HG02938 (cell line): ENCODE measurements at regions not wholly inside any gene's neighbourhood (a gene's known extent, or its start where the extent isn't known, plus 50 kb on each side); places are given as distances from the start of the nearest gene placed in this dataset.
"Not testable (repeated sequence)": the region's sequence is repeated elsewhere in the genome, so short reads cannot be mapped to it uniquely, and the experiment has no call there.

Experiments
- ATAC-seq: cut with Tn5 transposase; IDR thresholded peaks from one replicate; pipeline ENCODE4 v1.9.1; 2021; ENCODE audit warnings: mild to moderate bottlenecking, moderate library complexity; ENCODE audit not compliant: unreplicated experiment

DNA sequence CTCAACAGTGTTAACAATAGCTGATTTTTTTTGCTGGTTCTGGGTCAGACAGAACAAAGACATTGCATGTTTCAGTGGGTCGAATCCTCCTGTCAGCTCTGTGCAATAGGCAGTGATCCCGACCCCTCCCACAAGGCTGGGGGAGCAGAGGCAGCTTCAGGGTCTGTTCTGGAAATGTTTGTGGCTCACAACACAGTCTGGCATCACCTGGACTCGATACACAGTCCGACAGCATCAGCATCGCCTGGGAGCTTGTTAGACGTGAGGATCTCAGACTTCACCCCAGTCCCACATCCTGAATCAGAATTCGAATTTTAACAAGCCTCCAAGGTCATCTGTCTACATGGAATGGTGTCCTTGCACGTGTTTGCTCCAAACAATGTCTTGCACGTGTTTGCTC lies 384.7 kb downstream of the IRX2 start:
- ATAC-seq: no peak

DNA sequence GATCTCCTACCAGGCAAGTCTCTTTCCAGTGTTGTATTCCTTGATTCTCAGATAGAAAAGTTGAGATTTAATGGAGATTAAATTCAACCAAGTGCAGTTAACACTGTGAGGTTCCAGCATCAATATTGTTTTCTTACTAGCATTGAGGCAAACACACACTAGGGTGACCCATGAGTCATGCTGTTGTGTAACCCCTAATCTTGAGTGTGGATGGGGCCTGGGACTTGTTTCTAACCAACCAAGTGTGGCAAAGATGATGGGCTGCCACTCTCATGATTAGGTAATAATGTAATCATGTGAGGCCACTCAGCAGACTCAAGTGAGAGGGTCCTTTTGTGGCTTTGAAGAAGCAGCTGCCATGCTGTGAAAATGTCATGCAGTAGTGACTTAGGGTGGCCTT lies 394.2 kb downstream of the IRX2 start:
- no peak for ATAC-seq

DNA sequence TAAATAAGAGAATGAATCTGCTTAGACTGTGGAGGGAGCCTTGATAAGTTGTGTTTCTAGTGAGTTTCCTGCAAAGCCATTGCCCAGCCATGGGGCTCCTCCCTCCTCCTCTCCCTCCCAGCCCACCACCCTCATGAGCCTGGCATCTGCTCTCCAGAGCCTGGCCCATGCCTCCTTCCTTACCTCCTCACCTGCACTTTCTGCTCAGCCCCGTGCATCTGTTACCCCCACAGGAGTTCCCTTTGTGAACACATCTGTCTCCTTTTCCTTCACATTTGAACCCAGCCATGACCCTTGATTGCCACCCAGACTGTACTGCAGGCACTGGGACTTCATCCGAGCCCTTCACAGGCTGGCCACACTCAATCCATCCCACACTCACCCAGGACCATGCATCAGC lies 395.6 kb downstream of the IRX2 start:
- ATAC-seq: no peak

DNA sequence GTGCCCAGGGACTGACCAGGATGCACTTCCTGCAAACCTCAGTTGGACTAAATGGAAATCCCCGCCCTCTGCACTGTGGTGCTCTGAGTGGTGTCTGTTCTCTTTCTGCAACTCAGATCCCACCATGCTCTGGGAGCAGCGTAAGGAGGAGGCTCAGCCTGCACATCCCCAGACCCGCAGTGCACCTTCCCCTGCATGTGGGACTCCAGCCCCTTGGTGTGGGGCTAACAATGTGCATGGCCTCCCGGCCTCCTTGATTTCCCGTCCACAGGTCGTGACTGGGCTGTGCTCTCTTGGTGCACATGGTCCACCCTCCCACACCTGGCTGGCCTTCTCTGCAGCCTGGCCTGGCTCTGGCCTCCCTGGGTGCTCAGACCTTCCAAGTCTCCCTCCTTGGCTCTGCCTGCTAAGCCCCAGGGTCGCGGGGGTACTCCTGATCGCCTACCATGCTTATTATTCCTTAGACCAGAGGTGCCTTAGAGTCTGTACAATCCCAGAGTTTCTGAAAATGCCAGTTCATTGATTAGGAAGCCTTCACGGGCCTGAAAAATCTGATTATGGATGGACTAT lies 397.5 kb downstream of the IRX2 start:
- no peak for ATAC-seq

DNA sequence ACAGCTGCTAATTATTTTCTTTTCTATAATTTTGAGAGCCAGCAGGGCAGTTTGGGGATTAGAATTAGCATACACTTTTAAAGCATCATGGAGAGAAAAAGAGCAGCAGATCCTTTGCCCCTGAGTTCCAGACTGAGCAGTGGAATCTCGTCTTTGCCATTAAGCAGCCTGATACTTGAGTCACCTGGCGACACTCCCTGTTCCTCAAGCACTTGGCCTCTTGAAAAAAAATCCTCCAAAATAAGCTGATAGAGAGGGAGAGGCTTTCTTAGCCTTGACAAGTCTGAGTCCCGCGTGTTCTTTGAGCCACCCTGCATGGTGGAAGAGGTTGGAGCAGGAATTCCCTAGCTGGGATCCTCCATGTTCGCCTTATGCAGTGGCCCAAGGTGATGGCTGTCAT lies 398.3 kb downstream of the IRX2 start:
- no peak for ATAC-seq

DNA sequence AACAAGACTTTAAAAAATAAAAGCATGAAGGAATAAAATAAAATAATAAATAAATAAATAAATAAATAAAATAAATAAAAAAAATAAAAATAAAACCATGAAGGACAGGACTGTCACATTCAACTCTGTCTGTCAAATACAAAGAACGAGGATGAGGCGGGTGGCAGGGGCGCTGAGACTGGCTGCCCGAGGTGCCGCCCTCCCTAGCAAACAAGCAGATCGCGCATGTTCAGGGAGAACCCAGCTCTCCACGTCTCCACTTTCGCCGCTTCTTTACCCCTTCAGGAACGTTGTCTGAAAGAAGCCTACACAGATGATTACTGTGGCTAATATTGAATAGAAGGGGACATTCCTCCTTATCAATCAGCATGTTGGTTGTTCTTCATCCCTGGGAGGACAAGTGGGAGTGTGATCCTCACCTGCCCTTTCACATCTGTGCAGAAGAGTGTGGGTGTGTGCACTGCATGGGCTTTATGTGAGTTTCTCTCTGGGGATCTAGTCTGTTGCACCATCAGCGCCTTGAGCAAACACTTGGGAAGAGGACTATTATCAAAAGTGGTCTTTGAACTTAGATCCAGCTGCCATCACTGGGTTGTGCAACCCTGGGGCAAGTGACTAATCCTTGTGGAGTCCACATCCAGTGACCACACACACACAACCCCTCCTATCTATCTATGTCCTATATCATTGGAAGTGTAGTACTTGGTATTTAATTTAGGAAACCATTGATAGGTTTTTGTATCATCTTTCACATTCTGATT lies 399.2 kb downstream of the IRX2 start:
- ATAC-seq: no peak

DNA sequence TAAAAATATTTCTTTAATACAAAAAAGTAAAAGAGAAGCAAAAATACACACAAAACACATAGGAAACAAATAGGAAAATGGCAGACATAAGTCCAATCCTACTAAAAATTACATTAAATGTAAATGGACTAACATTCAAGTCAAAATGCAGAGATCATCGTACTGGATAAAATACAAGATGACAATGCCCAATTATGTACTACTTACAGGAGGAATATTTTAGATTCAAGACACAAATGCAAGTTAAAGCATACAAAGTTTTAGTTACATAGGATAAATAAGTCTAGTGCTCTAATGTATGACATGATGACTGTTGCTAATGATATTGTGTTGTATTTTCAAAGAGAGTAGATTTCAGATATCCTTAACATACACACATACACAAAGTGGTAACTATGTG lies 401.7 kb downstream of the IRX2 start:
- ATAC-seq: not testable (repeated sequence)

DNA sequence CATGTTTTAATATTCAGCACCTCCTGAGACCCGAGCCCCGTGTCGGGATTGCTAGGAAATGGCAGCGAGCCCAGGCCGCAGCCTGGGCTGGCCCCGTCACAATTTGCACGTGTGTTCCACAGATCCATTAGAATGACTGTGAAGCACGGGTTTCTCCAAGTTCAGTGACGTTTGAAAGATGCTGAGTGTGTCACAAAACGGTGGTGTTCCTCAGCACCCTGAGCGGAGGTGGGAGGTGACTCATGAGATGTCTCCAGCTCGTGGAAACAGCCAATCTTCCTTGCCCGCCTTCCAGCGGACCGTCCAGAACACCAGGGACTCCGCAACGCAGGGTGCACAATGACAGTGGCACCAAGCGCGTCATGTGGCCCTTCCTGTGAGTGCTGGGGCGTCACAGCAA lies 412.8 kb downstream of the IRX2 start:
- no peak for ATAC-seq

DNA sequence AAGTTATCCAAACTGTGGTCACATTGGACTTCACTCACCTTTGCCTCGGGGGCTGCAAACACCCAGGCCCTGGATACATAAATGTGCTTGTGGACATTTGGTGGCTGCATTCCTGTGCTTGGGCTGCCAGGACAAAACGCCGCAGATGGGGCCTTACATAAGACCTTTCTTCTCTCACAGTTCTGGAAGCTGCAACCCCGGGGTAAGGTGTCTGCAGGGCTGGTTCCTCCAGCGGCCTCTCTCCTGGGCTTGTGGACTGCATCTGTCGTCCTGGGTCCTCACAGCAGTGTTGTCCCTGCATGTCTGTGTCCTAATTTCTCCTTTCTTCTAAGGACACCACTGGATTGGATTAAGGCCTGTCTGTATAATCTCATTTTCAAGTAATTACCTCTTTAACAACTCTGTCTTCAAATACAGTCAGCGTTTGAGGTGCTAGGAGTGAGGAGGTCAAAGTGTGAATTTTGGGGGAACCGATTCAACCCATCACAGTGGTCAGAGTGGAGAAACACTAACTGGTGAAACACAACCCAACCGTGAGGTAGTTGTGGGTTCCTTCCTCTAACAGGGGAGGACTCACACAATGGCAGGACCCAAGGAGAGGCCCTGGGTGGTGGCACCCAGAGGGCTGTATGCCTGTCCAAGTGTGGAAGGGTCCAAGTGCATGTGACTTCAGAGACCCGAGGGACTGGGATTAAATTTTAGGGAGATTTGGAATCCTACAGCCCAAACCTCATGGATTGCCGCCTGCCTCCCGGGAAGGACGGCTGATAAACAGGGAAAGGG lies 415.6 kb downstream of the IRX2 start:
- ATAC-seq: no peak

DNA sequence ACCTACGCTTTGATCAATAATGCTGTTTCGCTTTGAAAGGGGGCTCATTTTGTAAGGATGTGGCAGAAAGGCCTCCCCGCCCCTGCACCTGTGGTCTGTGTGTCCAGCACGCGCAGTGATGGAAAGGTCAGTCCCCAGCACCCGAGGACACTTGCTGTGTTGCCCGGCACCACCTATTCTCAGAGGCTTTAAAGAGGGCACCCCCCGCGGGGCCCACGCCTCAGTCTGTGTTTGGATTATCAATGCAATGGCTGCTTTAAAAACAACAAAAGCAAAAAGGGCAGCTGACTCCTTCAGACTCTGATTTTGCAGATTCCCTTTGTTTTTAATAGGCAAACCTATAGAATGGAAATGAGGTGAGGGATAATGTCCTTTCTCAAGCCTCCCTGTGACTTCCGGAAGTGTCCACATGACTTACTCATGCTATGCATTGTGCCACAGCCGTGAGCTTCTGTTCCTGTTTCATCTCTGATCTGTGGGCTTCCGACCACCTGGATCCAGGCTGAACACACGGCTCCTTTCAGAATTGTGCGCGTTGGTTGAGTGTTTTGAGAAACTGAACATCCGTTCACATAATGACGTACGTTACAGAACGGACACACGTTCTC lies 416.2 kb downstream of the IRX2 start:
- ATAC-seq: no peak

DNA sequence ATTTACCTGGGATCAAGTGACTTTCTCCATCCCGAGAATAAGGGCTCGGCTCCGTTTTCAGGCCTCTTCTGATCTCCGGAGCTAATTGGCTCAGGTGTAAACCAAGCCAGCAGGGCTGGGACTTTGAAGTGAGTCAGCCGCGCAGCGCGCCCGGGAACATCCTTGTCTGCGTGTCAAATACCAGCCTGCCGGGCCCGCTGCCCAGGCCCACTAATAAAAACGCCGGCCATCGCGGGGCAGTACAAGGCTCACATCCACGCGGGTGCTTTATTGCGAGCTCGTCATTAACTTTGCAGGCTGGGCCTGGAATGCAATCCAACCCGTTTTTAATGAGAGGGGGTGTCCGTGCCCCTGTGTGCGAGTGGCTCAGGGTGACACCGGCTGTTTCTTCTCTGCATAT lies 416.8 kb downstream of the IRX2 start:
- ATAC-seq: no peak

DNA sequence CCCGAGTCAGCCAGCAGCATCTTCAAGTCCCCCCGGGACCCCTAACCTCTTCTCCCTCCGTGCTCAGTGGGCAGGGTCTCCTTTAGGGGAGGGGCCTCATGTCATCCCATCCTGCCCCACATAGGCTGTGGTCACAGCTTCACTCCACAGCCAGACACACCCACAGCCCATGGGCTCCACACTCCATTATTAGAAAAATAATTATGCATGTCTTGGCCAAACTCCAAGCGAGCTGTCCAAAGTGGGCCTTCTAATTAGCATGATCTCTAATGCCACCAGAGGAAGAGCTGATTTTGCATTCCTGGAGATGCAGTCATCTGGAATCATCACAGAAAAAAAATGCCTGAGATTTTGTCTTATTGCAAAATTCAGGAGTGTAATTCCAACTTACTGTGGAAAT lies 418.2 kb downstream of the IRX2 start:
- no peak for ATAC-seq

DNA sequence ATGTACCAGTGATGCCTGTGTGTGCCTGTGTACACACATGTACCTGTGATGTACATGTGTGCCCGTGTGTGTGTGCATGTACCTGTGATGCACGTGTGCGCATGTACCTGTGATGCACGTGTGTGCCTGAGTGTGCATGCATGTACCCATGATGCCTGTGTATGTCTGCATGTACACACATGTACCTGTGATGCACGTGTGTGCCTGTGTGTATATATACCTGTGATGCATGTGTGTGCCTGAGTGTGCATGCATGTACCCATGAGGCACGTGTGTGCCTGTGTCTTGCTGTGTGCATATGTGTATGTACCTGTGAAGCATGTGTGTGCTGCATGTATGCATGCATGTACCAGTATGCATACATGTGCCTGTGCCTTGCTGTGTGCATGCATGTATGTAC lies 419.0 kb downstream of the IRX2 start:
- no peak for ATAC-seq

DNA sequence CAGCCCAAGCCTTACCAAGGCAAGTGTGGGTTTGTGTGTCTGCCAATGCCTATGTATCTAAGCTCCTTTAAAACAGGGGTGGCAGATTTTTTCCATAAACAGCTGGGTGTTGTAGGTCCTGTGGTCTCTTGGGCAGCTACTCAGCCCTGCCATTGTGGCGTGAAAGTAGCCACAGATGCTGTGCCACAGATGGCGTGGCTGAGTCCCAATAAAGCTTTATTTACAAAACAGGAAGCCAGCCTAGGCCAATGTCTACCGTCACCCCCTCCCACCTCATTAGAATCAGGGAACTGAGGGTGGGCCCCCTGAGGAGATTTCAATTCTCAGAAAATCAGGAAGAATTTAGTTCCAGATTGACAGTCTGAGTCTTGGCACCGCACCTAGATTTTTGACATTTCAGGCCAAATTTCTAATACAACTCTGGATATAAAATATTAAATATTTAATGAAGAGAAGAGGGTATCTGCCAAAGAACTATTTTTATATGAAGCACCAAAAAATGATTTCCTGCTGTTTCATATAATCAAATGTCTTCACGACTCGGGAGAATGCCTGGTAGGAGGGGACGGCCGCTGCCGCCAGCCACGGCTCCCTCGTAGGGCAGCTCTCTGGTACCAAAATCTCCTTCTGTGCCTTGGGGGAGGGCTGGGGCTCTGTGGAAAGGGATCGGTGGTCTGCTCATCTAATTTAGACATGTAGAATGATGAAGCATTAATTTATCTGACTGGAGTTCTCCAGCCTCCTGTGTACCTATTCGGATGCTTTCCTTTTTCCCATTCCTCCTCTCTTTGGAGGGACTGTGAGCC lies 420.9 kb downstream of the IRX2 start:
- no peak for ATAC-seq

DNA sequence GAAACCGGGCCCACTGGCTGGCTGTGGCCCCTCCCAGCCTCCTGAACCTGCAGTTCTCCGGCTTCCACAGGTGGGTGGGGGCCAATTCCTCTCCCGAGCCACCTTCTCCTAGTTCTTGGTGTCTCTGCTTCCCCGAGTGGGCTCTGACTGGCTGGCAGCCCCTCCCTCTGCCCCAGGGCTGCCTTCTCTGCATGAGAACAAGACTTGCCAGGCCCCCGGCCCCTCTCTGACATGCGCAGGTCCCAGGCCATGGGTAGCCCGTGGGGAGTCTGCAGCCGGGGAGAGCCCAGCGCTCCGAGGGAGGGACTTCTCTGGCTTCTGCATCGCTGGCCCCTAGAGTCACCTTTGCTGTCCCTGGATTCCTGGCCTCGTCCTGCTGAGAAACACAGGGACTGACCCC lies 421.7 kb downstream of the IRX2 start:
- ATAC-seq: no peak

DNA sequence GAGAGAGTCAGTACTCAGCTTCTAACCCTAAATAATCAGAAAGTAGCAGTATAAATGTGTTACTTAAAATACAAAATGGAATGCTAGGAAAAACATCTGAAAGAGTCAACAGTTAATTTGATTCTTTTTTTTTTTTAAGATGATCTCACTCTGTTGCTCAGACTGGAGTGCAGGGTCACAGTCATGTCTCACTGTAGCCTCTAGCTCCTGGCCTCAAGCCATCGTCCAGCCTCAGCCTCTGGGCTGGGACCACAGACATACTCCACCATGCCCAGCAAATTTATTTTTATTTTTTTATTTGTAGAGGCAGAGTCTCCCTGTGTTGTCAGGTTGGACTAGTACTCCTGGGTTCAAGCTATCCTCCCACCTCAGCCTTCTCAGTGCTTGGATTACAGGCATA lies 424.9 kb downstream of the IRX2 start:
- no peak for ATAC-seq

DNA sequence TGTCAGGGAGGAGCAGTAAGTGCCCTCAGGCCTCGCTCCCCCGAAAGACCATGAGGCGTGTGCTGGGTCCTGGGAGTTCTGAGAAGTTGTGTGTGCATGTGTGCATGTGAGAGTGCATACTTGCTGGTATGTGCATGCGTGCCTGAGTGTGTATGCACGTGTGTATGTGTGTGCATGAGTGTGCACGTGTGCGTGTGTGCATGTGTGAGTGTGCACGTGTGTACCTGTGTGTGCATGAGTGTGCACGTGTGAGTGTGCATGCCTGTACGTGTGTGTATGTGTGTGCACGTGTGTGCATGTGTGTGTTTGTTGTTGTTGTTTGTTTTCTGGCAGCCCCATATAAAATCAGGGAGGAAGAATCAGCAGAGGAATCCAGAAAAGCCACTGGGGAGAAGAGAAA lies 426.7 kb downstream of the IRX2 start:
- ATAC-seq: no peak

DNA sequence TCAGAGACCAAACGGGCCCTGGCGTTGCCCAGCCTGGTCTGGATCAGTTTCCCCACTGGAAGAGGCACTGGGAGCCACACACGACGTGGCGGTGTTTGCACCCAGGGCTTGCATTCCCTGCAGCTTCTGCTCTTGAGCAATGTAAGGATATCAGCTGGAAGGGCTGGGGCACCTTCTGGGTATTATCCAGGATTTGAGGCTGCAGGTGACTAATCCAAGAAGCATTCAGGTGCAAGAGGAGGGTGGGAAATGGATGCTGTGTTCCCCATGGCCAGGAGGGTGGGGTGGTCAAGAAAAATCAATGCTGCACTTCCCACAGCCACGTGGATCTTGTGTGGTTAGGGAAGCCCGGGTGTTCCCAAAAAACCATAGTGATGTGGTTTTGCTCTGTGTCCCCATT lies 430.9 kb downstream of the IRX2 start:
- ATAC-seq: no peak

DNA sequence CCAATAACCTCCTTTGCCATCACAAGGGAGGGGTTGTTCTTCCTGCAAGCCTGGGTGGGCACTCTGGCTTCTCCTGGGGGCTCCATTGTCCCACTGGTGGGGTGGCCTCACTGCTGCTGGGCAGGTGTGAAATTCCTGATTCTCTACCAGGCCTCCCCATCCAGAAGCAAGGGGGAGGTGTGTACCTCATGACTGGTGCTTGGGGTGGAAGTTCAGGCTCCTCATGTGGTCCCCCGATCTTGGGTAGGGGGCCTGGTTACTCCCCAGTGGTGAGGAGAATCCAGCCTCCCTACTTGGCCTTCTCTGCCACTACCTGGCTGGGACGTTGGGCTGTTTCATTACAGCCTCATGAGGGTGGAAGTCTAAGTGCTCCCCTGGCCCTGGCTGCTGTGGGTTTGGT lies 433.9 kb downstream of the IRX2 start:
- no peak for ATAC-seq

DNA sequence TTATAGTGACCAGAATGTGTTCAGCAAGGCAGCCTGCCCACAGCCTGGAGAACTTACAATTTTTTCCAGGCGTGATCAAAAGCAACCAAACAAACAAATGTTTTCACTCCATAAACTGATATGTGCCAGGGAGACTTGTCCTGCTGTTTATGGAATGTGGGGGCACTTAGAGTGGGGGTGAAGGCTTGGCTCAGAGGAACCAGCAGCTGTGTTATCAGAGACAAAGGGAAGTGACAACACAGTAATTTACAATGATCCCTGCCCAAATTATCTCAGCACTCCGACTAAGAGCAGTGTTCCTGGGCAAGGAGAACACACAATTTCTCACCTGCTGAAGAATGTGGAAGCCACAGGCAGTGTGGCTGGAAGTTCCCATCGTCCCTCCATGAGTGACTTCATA lies 429.1 kb upstream of the IRX4 start:
- no peak for ATAC-seq

DNA sequence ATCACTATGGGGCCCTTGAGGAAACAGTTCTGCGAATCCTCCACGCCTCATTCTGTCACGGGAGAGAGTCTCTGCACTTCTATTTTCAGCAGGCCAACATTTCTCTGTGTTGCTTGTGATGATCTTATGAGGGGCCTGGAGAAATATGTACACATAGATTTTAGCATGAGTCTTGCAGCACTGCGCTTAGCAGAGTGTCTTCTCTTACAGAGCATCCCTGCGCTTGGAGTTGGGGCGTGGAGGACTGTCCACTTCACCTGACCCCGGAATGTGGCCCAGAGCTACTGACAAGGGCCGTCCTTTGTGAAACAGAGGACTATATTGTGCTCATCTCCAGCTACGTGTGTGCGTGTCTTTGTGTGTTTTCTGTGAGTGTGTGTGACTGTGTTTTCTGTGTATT lies 428.2 kb upstream of the IRX4 start:
- ATAC-seq: no peak
